Epithelial cell of proximal tubule (primary cell): ENCODE measurements at regions not wholly inside any gene's neighbourhood (a gene's known extent, or its start where the extent isn't known, plus 50 kb on each side); places are given as distances from the start of the nearest gene placed in this dataset.

Experiments used
- DNase-seq: peaks from one replicate; pipeline ENCODE4 v3.0.0-alpha.2; 2011; ENCODE audit warnings: low read depth
- H3K4me3 ChIP-seq: 2 replicates; pipeline ENCODE4 v1.5.1; 2011; ENCODE audit warnings: low read depth, mild to moderate bottlenecking, low read length
- CTCF ChIP-seq: conservative IDR thresholded peaks from 2 replicates; pipeline ENCODE4 v1.5.1; 2012; ENCODE audit warnings: low read depth, mild to moderate bottlenecking, low read length

- no peak for DNase-seq
- no peak for TF ChIP-seq CTCF
- no peak overlapping the region for H3K4me3 ChIP-seq
Observed at GRCh38 chr5:74042959-74043358, 417.0 kb downstream of the ARHGEF28 start.

GRCh38 chr5:74042559-74042958, 416.6 kb downstream of the ARHGEF28 start:
- TF ChIP-seq CTCF: no peak
- H3K4me3 ChIP-seq: no peak overlapping the region
- DNase-seq: no peak

GRCh38 chr5:74041913-74042312, 415.9 kb downstream of the ARHGEF28 start:
- no peak for DNase-seq
- no peak overlapping the region for H3K4me3 ChIP-seq
- TF ChIP-seq CTCF: no peak

GRCh38 chr5:74040811-74041491, 415.0 kb downstream of the ARHGEF28 start:
- no peak for TF ChIP-seq CTCF
- DNase-seq: no peak
- H3K4me3 ChIP-seq: no peak overlapping the region

GRCh38 chr5:74040065-74040551, 414.1 kb downstream of the ARHGEF28 start:
- no peak for TF ChIP-seq CTCF
- H3K4me3 ChIP-seq: no peak overlapping the region
- DNase-seq: no peak

- TF ChIP-seq CTCF: no peak
Observed at GRCh38 chr5:74037321-74037720, 411.3 kb downstream of the ARHGEF28 start.

GRCh38 chr5:74035521-74035937, 409.5 kb downstream of the ARHGEF28 start:
- TF ChIP-seq CTCF: peak; percentile 53
- no peak for DNase-seq
- H3K4me3 ChIP-seq: no peak overlapping the region

More at GRCh38 chr5:74037321-74037720, 411.3 kb downstream of the ARHGEF28 start:
- H3K4me3 ChIP-seq: no peak overlapping the region
- no peak for DNase-seq
